ENCODE measurements at regions not wholly inside any gene's neighbourhood (a gene's known extent, or its start where the extent isn't known, plus 50 kb on each side); places are given as distances from the start of the nearest gene placed in this dataset.

GRCh38 chr6:94041945-94042709 is 622.8 kb upstream of the EPHA7 start:
- DNase-seq (ENCODE audit: extremely low read depth in 1 of 11, low read depth in 9 of 11, low spot score in 4 of 11), result no peak

- DNase-seq (ENCODE audit: extremely low read depth in 1 of 11, low read depth in 9 of 11, low spot score in 4 of 11), result no peak
These were observed 616.7 kb upstream of the EPHA7 start for GRCh38 chr6:94036024-94036423.

- DNase-seq (ENCODE audit: extremely low read depth in 1 of 11, low read depth in 9 of 11, low spot score in 4 of 11), result no peak
These were observed 608.0 kb upstream of the EPHA7 start for GRCh38 chr6:94027374-94027773.

DNA sequence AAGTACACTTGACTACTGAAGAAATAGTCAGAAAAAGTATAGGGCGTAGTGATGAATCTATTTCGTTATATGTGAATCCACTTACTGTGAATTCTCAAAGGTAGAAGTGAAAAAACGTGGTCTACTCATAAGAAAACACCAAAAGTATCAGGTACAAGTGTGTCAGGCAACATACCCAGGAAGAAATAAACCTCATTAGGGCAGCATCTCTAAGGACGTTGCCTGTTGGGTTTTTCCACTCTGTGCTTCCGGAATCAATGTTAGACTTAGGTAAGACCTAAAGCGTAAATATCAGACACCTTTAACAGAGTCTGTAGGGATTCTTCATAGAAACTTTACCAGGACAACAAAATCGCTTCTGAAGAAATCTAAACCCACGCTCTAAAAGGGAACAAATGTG is 607.2 kb upstream of the EPHA7 start:
- no peak for DNase-seq (ENCODE audit: extremely low read depth in 1 of 11, low read depth in 9 of 11, low spot score in 4 of 11)

DNA sequence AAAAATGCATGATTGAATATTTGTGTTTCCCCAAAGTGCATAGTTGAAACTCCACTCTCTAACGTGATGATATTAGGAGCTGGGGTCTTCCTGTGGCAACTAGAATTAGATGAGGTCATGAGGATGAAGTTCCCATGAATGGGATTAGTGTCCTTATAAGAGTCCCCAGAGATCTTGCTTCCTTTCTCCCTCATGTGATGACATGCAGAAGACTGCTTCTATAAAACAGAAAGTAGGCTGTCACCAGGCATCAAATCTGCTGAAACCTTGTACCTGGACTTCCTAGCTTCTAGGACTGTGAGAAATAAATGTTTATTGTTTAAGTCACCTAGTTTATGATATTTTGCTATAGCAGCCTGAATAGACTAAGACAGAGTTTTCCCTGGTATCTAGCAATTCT is 586.5 kb upstream of the EPHA7 start:
- no peak for DNase-seq (ENCODE audit: extremely low read depth in 1 of 11, low read depth in 9 of 11, low spot score in 4 of 11)

- no peak for DNase-seq (ENCODE audit: extremely low read depth in 1 of 11, low read depth in 9 of 11, low spot score in 4 of 11)
These were observed 573.6 kb upstream of the EPHA7 start for GRCh38 chr6:93992976-93993375.

DNA sequence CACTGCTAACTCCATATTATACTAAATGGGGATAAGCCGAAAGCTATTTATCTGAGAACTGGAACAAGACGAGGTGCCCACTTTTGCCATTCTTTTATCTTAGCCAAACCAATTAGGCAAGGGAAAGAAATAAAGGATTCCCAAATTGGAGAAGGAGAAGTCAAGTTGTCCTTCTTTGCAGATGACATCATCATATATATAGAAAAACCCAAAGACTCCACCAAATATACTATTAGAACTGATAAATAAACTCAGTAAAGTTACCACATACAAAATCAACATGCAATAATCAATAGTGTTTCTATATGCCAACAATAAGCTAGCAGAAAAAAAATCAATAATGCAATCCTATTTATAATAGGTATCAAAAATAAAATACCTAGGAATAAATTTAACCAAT is 570.3 kb upstream of the EPHA7 start:
- DNase-seq (ENCODE audit: extremely low read depth in 1 of 11, low read depth in 9 of 11, low spot score in 4 of 11), result no peak

- DNase-seq (ENCODE audit: extremely low read depth in 1 of 11, low read depth in 9 of 11, low spot score in 4 of 11), result no peak
These were observed 566.6 kb upstream of the EPHA7 start for GRCh38 chr6:93985953-93986352.

DNA sequence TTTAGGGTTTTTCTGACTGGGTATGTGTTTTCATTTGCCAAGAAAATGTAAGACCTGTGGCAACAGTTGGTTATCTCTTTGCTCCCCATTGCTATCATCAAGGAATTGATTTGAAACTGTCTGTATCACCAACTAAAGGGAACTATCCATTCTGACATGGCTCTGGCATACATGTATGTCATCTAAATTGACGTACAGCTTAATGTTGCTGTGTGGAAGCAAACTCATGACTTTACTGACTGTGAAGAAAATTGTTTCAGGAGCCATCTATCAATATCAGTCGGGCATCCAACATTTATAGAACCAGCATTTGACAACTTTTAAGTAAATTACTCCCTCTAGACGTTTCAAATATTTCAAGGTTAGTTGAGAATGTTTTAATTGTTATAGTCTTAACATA is 555.8 kb upstream of the EPHA7 start:
- DNase-seq (ENCODE audit: extremely low read depth in 1 of 11, low read depth in 9 of 11, low spot score in 4 of 11), result no peak

DNA sequence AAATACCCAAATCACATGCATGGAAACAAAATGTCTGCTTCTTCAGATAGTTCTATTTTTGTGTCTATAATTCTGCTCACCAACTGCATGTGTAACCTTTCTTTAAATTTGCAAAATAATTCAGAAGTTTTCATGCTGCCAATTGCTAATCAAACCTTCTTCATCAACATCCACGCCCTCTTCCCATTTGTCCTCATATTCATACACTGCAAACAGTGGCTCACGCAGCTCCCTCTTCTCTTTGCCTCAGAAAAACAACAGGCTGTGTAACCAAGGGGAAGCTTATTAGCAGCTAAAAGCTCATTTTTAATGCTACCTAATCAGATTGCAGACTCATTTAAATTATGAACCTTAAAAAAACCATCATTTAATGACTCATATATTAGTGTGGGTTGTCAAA is 555.0 kb upstream of the EPHA7 start:
- no peak for DNase-seq (ENCODE audit: extremely low read depth in 1 of 11, low read depth in 9 of 11, low spot score in 4 of 11)

DNA sequence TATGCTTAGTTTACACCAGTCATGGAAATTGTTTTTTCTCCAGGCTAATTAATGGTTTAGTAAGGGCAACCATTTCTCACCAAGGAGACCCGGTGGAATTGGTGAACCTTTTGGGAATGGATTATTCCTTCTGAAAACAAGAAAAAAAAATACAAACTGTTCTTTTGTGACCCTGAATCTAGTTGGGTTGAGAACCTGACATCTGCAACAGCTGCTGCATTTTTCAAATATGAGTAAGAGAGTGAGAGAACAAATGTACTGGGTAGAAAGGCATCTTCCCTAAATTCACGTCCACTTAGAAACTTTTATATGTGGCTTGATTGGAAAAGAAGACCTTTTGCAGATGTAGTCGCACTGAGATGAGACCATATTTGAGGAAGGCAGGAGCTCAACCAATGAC is 553.4 kb upstream of the EPHA7 start:
- no peak for DNase-seq (ENCODE audit: extremely low read depth in 1 of 11, low read depth in 9 of 11, low spot score in 4 of 11)

GRCh38 chr6:93970684-93971083 is 551.3 kb upstream of the EPHA7 start:
- no peak for DNase-seq (ENCODE audit: extremely low read depth in 1 of 11, low read depth in 9 of 11, low spot score in 4 of 11)

DNA sequence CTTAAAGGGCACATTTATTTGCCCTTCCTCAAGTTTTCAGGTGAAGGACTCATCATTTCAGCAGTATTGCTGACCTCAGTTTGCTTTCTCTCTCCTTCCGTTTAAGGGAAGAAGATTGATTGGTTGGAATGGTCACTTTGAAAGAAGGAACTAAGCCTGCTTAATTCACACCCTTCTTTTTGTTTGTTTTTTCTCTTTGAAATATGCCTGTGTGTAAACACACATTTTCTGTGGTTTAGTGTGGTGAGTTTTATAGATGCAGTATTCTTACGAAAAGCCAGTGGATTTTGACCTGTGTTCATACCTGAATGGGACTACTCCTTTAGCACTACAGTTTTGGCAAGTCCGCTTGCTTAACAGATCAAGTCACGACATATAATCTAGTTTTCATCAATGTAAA is 548.8 kb upstream of the EPHA7 start:
- DNase-seq (ENCODE audit: extremely low read depth in 1 of 11, low read depth in 9 of 11, low spot score in 4 of 11), result no peak

- no peak for DNase-seq (ENCODE audit: extremely low read depth in 1 of 11, low read depth in 9 of 11, low spot score in 4 of 11)
These were observed 545.6 kb upstream of the EPHA7 start for GRCh38 chr6:93964926-93965325.

GRCh38 chr6:93964321-93964720 is 545.0 kb upstream of the EPHA7 start:
- no peak for DNase-seq (ENCODE audit: extremely low read depth in 1 of 11, low read depth in 9 of 11, low spot score in 4 of 11)

DNA sequence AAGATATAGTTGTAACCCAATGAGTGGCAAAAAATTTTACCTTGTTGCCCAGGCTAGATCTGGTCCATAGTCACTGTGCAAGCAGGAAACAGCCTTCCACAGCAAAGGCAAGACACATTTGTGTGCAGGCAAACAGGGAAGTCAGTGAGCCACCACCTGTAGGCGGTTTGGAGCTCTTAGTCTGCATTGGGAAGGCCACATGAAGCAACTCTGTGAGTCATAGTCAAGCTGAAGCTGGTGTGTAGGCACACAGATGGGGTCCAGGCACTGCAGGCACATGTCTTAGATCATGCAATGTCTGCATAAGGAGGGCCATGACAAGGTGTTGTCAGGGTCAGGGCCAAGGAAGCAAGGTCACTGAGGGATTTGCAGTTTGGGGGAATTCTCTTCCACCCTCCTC is 543.2 kb upstream of the EPHA7 start:
- DNase-seq (ENCODE audit: extremely low read depth in 1 of 11, low read depth in 9 of 11, low spot score in 4 of 11), result no peak

- no peak for DNase-seq (ENCODE audit: extremely low read depth in 1 of 11, low read depth in 9 of 11, low spot score in 4 of 11)
These were observed 535.2 kb upstream of the EPHA7 start for GRCh38 chr6:93954584-93954983.

GRCh38 chr6:93943661-93944060 is 524.3 kb upstream of the EPHA7 start:
- DNase-seq (ENCODE audit: extremely low read depth in 1 of 11, low read depth in 9 of 11, low spot score in 4 of 11), result no peak

DNA sequence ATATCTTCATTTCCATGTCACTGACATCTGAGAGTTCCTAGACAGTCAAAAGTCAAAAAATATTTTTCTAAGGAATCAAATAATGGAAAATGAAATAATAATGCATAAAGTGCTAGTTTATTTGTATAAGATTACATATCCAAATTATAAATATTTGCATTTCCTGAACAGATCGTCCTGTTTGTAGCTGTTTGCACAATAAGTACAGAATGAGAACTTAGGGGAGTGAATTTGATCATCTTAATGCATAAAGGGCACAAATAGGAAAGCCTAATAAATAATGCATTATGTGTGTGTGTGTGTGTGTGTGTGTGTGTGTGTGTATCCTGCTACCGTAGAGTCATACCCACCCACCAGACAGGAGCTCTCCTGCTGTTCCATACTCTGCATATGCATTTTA is 521.0 kb upstream of the EPHA7 start:
- no peak for DNase-seq (ENCODE audit: extremely low read depth in 1 of 11, low read depth in 9 of 11, low spot score in 4 of 11)

DNA sequence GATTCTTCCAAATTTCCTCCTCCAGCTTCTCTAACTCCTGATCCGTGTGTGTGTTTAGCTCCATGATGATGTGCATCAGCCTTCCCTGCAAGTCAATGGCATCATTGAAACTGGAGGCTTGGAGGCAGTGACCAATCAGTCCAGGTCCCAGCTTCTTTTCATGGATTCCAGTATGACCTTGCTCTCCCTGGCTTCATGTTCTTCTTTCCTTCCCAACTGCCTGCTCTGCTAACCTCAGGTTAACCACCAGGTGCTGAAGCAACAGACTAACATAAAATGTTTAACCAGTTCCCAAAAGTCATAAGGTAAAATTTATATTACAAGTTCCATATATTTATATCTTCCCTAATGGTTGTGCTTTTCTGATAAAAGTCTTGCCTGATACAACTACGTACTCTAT is 512.8 kb upstream of the EPHA7 start:
- DNase-seq (ENCODE audit: extremely low read depth in 1 of 11, low read depth in 9 of 11, low spot score in 4 of 11), result no peak

GRCh38 chr6:93927731-93928130 is 508.4 kb upstream of the EPHA7 start:
- DNase-seq (ENCODE audit: extremely low read depth in 1 of 11, low read depth in 9 of 11, low spot score in 4 of 11), result no peak

DNA sequence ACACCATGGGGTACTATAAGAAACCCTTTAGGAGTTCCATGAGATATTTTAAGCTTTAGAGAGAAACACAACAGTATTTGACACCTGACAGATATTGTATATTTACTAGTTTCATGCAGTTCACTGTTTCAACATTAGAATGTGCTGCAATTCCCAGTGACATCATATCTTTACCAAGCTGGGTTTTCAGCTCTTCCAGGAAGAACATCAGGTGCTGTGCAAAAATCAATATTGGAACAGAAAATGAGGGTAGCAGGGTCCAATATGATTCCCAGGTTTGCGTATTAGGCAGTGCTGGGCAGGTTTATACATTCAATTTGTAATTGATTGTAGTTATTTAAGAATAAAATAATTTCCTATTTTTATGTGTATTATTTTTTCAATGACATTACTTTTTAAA is 500.0 kb upstream of the EPHA7 start:
- DNase-seq (ENCODE audit: extremely low read depth in 1 of 11, low read depth in 9 of 11, low spot score in 4 of 11), result no peak
